HepG2 (cell line): ENCODE measurements at regions not wholly inside any gene's neighbourhood (a gene's known extent, or its start where the extent isn't known, plus 50 kb on each side); places are given as distances from the start of the nearest gene placed in this dataset.

Experiments
- ATAC-seq: fragments of 200-7000 bp; cut with Tn5 transposase; 3 replicates; pipeline ENCODE4 v1.9.1; 2020; ENCODE audit warnings: mild to moderate bottlenecking, moderate library complexity
- BruUV-seq: library from RNA; stranded (reverse); fragments of 400-500 nt; replicated peaks from 2 replicates; lab custom pipeline; 2021; lab: Mats Ljungman, UMichigan
- CTCF ChIA-PET: fragments of 300-600 bp; formaldehyde crosslinking; extraction: SDS; loops from one replicate; lab custom pipeline; 2021; ENCODE audit warnings: low total read pairs, inconsistent platforms, low intra/inter-chr PET ratio; lab: Yijun Ruan, JAX
- POLR2A ChIA-PET: fragments of 350-600 bp; sonication (Branson Sonifier 250); formaldehyde crosslinking; loops from one replicate; lab custom pipeline; 2020; ENCODE audit warnings: antibody characterized with exemption, inconsistent platforms; lab: Yijun Ruan, JAX
- DNase-seq: peaks from one replicate; pipeline ENCODE4 v3.0.0-alpha.2; 2015; ENCODE audit warnings: low spot score
- FAIRE-seq: peaks from 3 replicates; lab custom pipeline; 2011; peaks lifted over from hg19 to GRCh38; lab: Jason Lieb, UNC
- H2AFZ ChIP-seq: one replicate; pipeline ENCODE4 v1.6.1; 2011; ENCODE audit warnings: low read length, inconsistent platforms
- H3K27ac ChIP-seq: fragments of 300-600 bp; 3 replicates; pipeline ENCODE4 v1.8.0; 2011; ENCODE audit warnings: mixed run types, mild to moderate bottlenecking, mixed read lengths, low read length, inconsistent platforms; ENCODE audit not compliant: insufficient read depth; ENCODE audit errors: extremely low read length
- H3K27me3 ChIP-seq, 2 experiments: fragments of 200-600 bp in 1 of 2; 2 replicates in 1 of 2; 3 replicates in 1 of 2; pipeline versions ENCODE4 v1.6.0 to v1.8.0; 2011; ENCODE audit warnings: low read length in 2 of 2, mild to moderate bottlenecking in 2 of 2, moderate library complexity in 2 of 2, inconsistent platforms in 1 of 2; ENCODE audit not compliant: insufficient read depth in 2 of 2, control insufficient read depth in 1 of 2
- H3K36me3 ChIP-seq, 2 experiments: fragments of 200-600 bp in 1 of 2; replicated peaks in 1 of 2; 2 replicates in 1 of 2; 3 replicates in 1 of 2; pipeline versions ENCODE4 v1.5.1 to v1.8.0; 2011; ENCODE audit warnings: low read length in 2 of 2, inconsistent platforms in 1 of 2; ENCODE audit not compliant: insufficient read depth in 2 of 2, control insufficient read depth in 1 of 2
- H3K4me1 ChIP-seq: 2 replicates; pipeline ENCODE4 v1.5.1; 2012; ENCODE audit warnings: low read length, inconsistent platforms; ENCODE audit not compliant: insufficient read depth
- H3K4me2 ChIP-seq: 2 replicates; pipeline ENCODE4 v1.6.0; 2011; ENCODE audit warnings: low read depth, low read length, inconsistent platforms
- H3K4me3 ChIP-seq, 3 experiments: fragments of 200-600 bp in 1 of 3; sonication (generic), shearing (Covaris generic) in 1 of 3; replicated peaks in 1 of 3; 2 replicates each; pipeline ENCODE4 v1.5.1; 2011 to 2016; ENCODE audit warnings: low read length in 3 of 3, inconsistent platforms in 2 of 3, low read depth in 2 of 3, mild to moderate bottlenecking in 2 of 3, control low read depth in 1 of 3, mixed read lengths in 1 of 3; ENCODE audit not compliant: insufficient read depth in 1 of 3
- H3K79me2 ChIP-seq: one replicate; pipeline ENCODE4 v1.6.1; 2011; ENCODE audit warnings: low read length, inconsistent platforms; ENCODE audit not compliant: insufficient read depth
- H3K9ac ChIP-seq: 2 replicates; pipeline ENCODE4 v1.6.0; 2011; ENCODE audit warnings: mild to moderate bottlenecking, low read depth, low read length, inconsistent platforms; ENCODE audit not compliant: insufficient read depth
- H3K9me3 ChIP-seq: 2 replicates; pipeline ENCODE4 v1.5.1; 2012; ENCODE audit warnings: mild to moderate bottlenecking, low read length
- H4K20me1 ChIP-seq: 2 replicates; pipeline ENCODE4 v1.6.0; 2011; ENCODE audit warnings: inconsistent platforms, mild to moderate bottlenecking, low read length, moderate library complexity; ENCODE audit not compliant: insufficient read depth
- HDAC1 ChIP-seq: sonication (generic); formaldehyde crosslinking; IDR thresholded peaks from 2 replicates; pipeline ENCODE4 v1.5.1; 2020; ENCODE audit warnings: mild to moderate bottlenecking, missing genetic modification reagents
- HHEX ChIP-seq: IDR thresholded peaks from 2 replicates; pipeline ENCODE4 v1.6.1; 2016; ENCODE audit warnings: control low read depth
- JDP2 ChIP-seq: sonication (generic); formaldehyde crosslinking; IDR thresholded peaks from 2 replicates; pipeline ENCODE4 v1.8.1; 2022; ENCODE audit warnings: missing genetic modification reagents, borderline replicate concordance
- PAX8 ChIP-seq: sonication (generic); formaldehyde crosslinking; IDR thresholded peaks from 2 replicates; pipeline ENCODE4 v1.8.0; 2022; ENCODE audit warnings: mild to moderate bottlenecking, missing genetic modification reagents, borderline replicate concordance
- PRDM15 ChIP-seq: sonication (generic); formaldehyde crosslinking; IDR thresholded peaks from 2 replicates; pipeline ENCODE4 v1.4.0; 2020; ENCODE audit warnings: missing genetic modification reagents
- SETDB1 ChIP-seq: sonication (generic); formaldehyde crosslinking; IDR thresholded peaks from 2 replicates; pipeline ENCODE4 v1.5.1; 2020; ENCODE audit warnings: missing genetic modification reagents, mild to moderate bottlenecking, borderline replicate concordance
- ZBTB8A ChIP-seq: sonication (generic); formaldehyde crosslinking; IDR thresholded peaks from 2 replicates; pipeline ENCODE4 v1.4.0; 2020; ENCODE audit warnings: mild to moderate bottlenecking, low read depth, missing genetic modification reagents, borderline replicate concordance
- ZNF205 ChIP-seq: IDR thresholded peaks from 2 replicates; pipeline ENCODE4 v1.6.1; 2018; ENCODE audit warnings: missing biosample characterization, missing genetic modification reagents
- ZNF225 ChIP-seq: sonication (generic); formaldehyde crosslinking; IDR thresholded peaks from 2 replicates; pipeline ENCODE4 v1.4.0; 2020; ENCODE audit warnings: mild to moderate bottlenecking, missing genetic modification reagents
- ZNF3 ChIP-seq: IDR thresholded peaks from 2 replicates; pipeline ENCODE4 v1.7.0; 2017; ENCODE audit warnings: inconsistent platforms
- WGBS: methylation state at CpG from one replicate; pipeline ENCODE4 v1.1.6; 2017; ENCODE audit warnings: low lambda C conversion rate; 5-methylcytosine and 5-hydroxymethylcytosine counted together
- in situ Hi-C: cut with HindIII; loops from 2 replicates; pipeline ENCODE4 v1.10.0; 2017; ENCODE audit warnings: low pct_unique_long_range_greater_than_20kb; ENCODE audit not compliant: extremely low pct_ligation_motif_present
- intact Hi-C: fragments of 100-400 bp; cut with micrococcal nuclease; formaldehyde crosslinking; loops from one replicate; pipeline ENCODE4 v1.10.0; 2022; ENCODE audit not compliant: unreplicated experiment

- Histone ChIP-seq H3K79me2 (no peaks in the 10 kb centered on the region), H3K4me1 (no peaks in the 10 kb centered on the region), H3K4me3 (no peak overlapping the region), H3K27me3 (peaks cover 0 to 4% of the 10 kb centered on the region in 2 experiments; a peak in 2 of 5 replicates), H3K9me3 (no peaks in the 10 kb centered on the region), H4K20me1 (no peaks in the 10 kb centered on the region), H3K9ac (no peak overlapping the region), H3K36me3 (no peaks in the 10 kb centered on the region), H2AFZ (no peak overlapping the region), H3K4me2 (no peak overlapping the region), H3K27ac (no peak overlapping the region)
- intact Hi-C loops (no loop called here), in situ Hi-C loops (no loop called here)
- BruUV-seq, result no TSS peak
- TF ChIP-seq ZNF3 (CRISPR knock-in tag), result no peak
- no peak for TF ChIP-seq PAX8 (CRISPR knock-in tag)
- no peak for TF ChIP-seq SETDB1
- TF ChIP-seq JDP2, result no peak
- no peak for TF ChIP-seq HDAC1 (CRISPR knock-in tag)
- TF ChIP-seq ZNF205 (CRISPR knock-in tag), result no peak
- no peak for TF ChIP-seq PRDM15
- no peak for TF ChIP-seq HHEX
- no peak for TF ChIP-seq ZBTB8A (CRISPR knock-in tag)
- no peak for TF ChIP-seq ZNF225 (CRISPR knock-in tag)
- FAIRE-seq (no peak), DNase-seq (no peak), ATAC-seq (no peak)
- CTCF ChIA-PET, result no interaction called here
- POLR2A ChIA-PET, result no interaction called here
- WGBS, result 30% methylated on average over 12 of the region's 12 CpGs
Observed at GRCh38 chr2:47697000-47697601, 85.8 kb upstream of the MSH6 start.
